ENCODE measurements at regions not wholly inside any gene's neighbourhood (a gene's known extent, or its start where the extent isn't known, plus 50 kb on each side); places are given as distances from the start of the nearest gene placed in this dataset.

DNA sequence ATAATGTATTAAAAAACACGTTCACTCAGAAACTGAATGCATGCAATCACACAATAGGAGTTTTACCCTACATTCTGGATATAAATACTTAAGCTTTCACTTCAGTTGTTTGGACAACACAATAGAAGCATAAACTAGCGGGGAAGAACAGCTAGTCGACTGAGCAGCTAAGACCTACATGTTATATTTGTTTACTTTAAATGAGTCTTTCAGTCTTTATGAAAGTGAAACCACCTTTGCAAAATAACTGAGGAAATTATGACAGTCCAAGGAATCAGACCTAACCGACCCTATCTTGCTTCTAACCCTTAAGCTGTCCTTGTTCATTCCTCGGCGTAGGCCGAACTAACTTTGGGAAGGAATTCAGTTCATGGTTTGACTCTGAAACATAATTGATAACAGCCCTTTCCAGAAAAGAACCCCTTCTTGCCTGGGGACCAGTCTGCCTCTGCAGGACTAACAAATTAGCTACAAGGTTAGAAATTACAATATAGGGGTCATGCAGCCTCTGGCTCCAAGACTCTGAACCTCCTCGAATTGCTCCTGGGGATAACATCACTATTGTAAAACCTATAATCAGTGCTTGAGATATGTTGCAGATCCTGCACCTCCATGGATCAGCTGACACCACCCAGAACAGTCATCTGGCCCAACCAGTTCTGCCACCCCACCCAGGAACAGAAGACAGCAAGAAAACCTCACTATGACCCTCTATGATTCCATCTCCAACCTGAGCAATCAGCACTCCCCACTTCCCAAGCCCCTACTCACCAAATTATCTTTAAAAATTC lies 185.1 kb upstream of the KLF6 start:
- no peak overlapping the region for H3K4me3 ChIP-seq (ENCODE audit: low read depth, low read length)
- DNase-seq (ENCODE audit: low read depth): no peak
- TF ChIP-seq POLR2A (IDR thresholded peaks at IDR 0.05; ENCODE audit: extremely low read depth, insufficient read length): no peak
- TF ChIP-seq, protein P1, sequence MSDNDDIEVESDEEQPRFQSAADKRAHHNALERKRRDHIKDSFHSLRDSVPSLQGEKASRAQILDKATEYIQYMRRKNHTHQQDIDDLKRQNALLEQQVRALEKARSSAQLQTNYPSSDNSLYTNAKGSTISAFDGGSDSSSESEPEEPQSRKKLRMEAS (IDR thresholded peaks at IDR 0.05; ENCODE audit: low read depth, low read length): no peak
- TF ChIP-seq, protein P2, sequence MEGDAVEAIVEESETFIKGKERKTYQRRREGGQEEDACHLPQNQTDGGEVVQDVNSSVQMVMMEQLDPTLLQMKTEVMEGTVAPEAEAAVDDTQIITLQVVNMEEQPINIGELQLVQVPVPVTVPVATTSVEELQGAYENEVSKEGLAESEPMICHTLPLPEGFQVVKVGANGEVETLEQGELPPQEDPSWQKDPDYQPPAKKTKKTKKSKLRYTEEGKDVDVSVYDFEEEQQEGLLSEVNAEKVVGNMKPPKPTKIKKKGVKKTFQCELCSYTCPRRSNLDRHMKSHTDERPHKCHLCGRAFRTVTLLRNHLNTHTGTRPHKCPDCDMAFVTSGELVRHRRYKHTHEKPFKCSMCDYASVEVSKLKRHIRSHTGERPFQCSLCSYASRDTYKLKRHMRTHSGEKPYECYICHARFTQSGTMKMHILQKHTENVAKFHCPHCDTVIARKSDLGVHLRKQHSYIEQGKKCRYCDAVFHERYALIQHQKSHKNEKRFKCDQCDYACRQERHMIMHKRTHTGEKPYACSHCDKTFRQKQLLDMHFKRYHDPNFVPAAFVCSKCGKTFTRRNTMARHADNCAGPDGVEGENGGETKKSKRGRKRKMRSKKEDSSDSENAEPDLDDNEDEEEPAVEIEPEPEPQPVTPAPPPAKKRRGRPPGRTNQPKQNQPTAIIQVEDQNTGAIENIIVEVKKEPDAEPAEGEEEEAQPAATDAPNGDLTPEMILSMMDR (IDR thresholded peaks at IDR 0.05; ENCODE audit: low read depth, low read length): no peak
- TF ChIP-seq MYC (IDR thresholded peaks at IDR 0.05; ENCODE audit: low read depth, low read length): no peak

DNA sequence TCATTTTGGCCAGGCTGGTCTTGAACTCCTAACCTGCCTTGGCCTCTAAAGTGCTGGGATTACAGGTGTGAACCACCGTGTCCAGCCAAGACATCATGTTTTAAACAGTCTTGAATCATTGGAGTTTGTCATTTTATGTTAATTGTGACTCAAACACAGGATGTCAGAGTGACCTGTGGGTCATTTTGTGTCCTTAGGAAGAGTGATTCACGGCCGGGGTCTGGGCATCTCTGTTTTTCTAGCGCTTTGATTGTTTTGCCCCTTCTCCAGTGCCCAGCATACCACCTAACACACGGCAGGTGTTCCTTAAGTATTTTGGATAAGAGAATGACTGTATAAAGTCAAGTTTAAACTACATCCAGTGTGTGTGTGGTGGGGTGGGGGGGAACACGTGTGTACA lies 183.7 kb upstream of the KLF6 start:
- TF ChIP-seq, protein P1 (IDR thresholded peaks at IDR 0.05; ENCODE audit: low read depth, low read length): no peak
- TF ChIP-seq POLR2A (IDR thresholded peaks at IDR 0.05; ENCODE audit: extremely low read depth, insufficient read length) (no peak), MYC (IDR thresholded peaks at IDR 0.05; ENCODE audit: low read depth, low read length) (no peak)
- TF ChIP-seq, protein P2 (IDR thresholded peaks at IDR 0.05; ENCODE audit: low read depth, low read length): no peak
- no peak for DNase-seq (ENCODE audit: low read depth)
- H3K4me3 ChIP-seq (ENCODE audit: low read depth, low read length): no peak overlapping the region

DNA sequence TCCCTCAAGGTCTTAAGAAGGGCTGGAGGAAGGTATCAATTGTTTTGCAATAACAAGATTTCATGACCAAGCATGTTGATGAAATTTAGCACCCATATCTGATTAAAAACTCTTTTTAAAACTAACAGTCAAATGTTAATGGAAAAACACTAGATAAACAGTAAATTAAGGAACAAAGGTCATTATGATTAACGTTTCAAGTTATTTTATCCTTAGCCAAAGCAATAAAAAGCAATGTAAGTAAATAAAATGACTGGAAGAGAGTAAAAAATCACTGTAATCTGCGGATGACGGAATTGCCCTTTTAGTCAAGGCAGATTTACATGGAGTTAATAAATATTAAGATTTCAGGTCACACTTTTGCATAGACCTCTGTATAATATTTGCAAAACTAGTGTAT lies 179.5 kb upstream of the KLF6 start:
- no peak overlapping the region for H3K4me3 ChIP-seq (ENCODE audit: low read depth, low read length)
- TF ChIP-seq POLR2A (IDR thresholded peaks at IDR 0.05; ENCODE audit: extremely low read depth, insufficient read length): no peak
- no peak for TF ChIP-seq MYC (IDR thresholded peaks at IDR 0.05; ENCODE audit: low read depth, low read length)
- TF ChIP-seq, protein P1 (IDR thresholded peaks at IDR 0.05; ENCODE audit: low read depth, low read length): no peak
- TF ChIP-seq, protein P2 (IDR thresholded peaks at IDR 0.05; ENCODE audit: low read depth, low read length): no peak
- DNase-seq (ENCODE audit: low read depth): no peak

DNA sequence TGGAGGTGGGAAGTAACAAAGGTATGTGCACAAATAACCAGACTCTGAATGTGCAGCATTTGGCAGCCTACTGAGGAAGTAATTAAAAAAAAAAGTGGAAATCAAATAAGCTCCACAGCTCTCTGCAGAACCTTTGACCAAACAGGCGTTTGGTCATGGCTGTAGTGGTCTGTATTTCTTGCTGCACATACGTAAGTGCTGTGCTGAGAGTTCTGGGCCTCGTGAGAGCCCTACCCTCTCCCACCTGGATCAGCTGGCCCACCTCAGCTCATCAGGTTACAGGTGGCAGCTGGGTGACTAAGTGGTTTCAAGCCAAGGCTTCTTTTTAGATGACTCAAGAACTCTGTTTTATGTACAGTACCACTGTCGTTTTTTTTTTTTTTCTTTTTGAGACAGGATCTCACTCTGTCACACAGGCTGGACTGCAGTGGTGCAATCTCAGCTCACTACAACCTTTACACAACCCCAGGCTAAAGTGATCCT lies 178.2 kb upstream of the KLF6 start:
- no peak overlapping the region for H3K4me3 ChIP-seq (ENCODE audit: low read depth, low read length)
- TF ChIP-seq, protein P1 (IDR thresholded peaks at IDR 0.05; ENCODE audit: low read depth, low read length): no peak
- TF ChIP-seq POLR2A (IDR thresholded peaks at IDR 0.05; ENCODE audit: extremely low read depth, insufficient read length) (no peak), MYC (IDR thresholded peaks at IDR 0.05; ENCODE audit: low read depth, low read length) (no peak)
- TF ChIP-seq, protein P2 (IDR thresholded peaks at IDR 0.05; ENCODE audit: low read depth, low read length): no peak
- DNase-seq (ENCODE audit: low read depth): no peak

DNA sequence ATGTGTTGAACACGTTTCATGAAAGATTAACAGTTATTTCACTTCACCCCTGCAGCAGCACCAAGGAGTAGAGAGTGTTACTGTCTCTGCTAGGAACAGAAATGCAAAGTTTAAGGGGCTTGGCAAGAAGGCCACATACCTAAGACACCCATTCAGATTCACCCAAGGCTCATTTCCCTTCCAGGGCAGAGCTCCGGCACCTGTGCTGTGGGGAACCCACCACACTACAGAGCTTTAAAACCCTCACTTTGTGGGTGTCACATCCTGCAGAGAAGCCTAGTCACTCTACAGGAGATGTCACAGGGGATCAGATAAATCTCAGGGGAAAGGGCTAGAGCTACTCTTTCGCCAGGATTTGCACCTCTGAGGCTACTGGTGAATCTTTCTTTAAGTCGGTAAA lies 176.1 kb upstream of the KLF6 start:
- no peak for TF ChIP-seq POLR2A (IDR thresholded peaks at IDR 0.05; ENCODE audit: extremely low read depth, insufficient read length)
- TF ChIP-seq, protein P1 (IDR thresholded peaks at IDR 0.05; ENCODE audit: low read depth, low read length): no peak
- TF ChIP-seq, protein P2 (IDR thresholded peaks at IDR 0.05; ENCODE audit: low read depth, low read length): no peak
- TF ChIP-seq MYC (IDR thresholded peaks at IDR 0.05; ENCODE audit: low read depth, low read length): no peak
- no peak overlapping the region for H3K4me3 ChIP-seq (ENCODE audit: low read depth, low read length)
- no peak for DNase-seq (ENCODE audit: low read depth)

All from NB4 (cell line).